AG09319 (cell line): ENCODE measurements at regions not wholly inside any gene's neighbourhood (a gene's known extent, or its start where the extent isn't known, plus 50 kb on each side); places are given as distances from the start of the nearest gene placed in this dataset.

Experiments
- DNase-seq: peaks from one replicate; pipeline ENCODE4 v3.0.0-alpha.2; 2010; ENCODE audit warnings: low read depth; ENCODE audit errors: extremely low read depth
- CTCF ChIP-seq: IDR thresholded peaks from 2 replicates; pipeline ENCODE4 v1.5.1; 2011; ENCODE audit warnings: low read depth, mild to moderate bottlenecking, inconsistent platforms, low read length, moderate library complexity

- no peak for TF ChIP-seq CTCF
- no peak for DNase-seq
Observed at GRCh38 chr19:31518216-31519020, 169.2 kb upstream of the TSHZ3 start.

- DNase-seq, result no peak
- no peak for TF ChIP-seq CTCF
Observed at GRCh38 chr19:31519256-31519655, 170.0 kb upstream of the TSHZ3 start.

- no peak for DNase-seq
Observed at GRCh38 chr19:31519908-31520307, 170.7 kb upstream of the TSHZ3 start.

GRCh38 chr19:31520633-31521032 is 171.4 kb upstream of the TSHZ3 start:
- TF ChIP-seq CTCF, result no peak
- DNase-seq, result no peak

More at GRCh38 chr19:31519908-31520307, 170.7 kb upstream of the TSHZ3 start:
- no peak for TF ChIP-seq CTCF

DNA sequence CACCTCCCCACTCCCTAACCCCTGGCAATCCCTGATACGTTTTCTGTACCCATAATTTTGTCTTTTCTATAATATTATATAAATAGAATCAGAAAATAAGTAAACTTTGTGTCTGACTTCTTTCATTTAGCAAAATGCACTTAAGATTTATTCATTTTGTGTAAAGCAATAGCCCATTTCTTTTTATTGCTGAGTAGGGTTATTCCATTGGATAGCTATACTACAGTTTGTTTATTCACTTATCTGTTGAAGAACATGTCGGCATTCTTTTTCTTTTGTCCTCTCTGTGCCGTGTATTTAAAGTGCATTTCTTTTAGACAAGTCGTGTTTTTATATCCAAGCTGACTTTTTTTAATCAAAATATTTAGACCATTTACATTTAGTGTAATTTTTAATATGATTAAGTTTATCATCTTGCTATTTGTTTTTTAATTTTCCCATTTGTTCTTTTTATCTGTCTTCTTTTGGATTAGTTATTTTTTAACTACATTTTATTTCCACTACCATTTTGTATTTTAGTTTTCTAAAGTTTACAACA is 176.4 kb upstream of the TSHZ3 start:
- TF ChIP-seq CTCF, result no peak
- no peak for DNase-seq

- DNase-seq, result no peak
- TF ChIP-seq CTCF, result no peak
Observed at GRCh38 chr19:31527443-31527842, 178.2 kb upstream of the TSHZ3 start.

DNA sequence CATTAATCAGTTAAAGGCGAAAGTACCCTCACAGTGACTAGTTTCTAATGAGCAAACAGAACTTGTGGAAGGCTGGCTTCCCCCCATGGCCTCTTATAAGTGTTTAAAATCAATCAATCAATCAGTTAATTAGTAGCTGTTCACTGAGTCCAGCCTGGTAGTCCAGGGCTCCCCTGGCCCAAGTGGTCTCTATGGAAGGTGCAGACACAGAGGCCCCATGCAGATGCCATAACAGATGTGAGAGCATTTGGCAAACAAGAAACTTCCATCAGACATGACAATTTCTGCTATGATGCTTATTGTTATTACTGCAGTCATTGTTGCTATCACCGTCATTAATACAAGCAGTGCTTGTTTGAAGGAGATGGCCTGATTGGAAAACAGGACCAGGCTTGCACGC is 179.0 kb upstream of the TSHZ3 start:
- no peak for DNase-seq

More for the DNA sequence above, 179.0 kb upstream of the TSHZ3 start:
- no peak for TF ChIP-seq CTCF
